NCI-H2196 treated with DMSO at 0.1 percent for 48 hours (cell line): ENCODE measurements at regions not wholly inside any gene's neighbourhood (a gene's known extent, or its start where the extent isn't known, plus 50 kb on each side); places are given as distances from the start of the nearest gene placed in this dataset.

Experiments
- DNase-seq: peaks from one replicate; lab custom pipeline; 2025; ENCODE audit not compliant: unreplicated experiment; lab: John Stamatoyannopoulos, UW

DNA sequence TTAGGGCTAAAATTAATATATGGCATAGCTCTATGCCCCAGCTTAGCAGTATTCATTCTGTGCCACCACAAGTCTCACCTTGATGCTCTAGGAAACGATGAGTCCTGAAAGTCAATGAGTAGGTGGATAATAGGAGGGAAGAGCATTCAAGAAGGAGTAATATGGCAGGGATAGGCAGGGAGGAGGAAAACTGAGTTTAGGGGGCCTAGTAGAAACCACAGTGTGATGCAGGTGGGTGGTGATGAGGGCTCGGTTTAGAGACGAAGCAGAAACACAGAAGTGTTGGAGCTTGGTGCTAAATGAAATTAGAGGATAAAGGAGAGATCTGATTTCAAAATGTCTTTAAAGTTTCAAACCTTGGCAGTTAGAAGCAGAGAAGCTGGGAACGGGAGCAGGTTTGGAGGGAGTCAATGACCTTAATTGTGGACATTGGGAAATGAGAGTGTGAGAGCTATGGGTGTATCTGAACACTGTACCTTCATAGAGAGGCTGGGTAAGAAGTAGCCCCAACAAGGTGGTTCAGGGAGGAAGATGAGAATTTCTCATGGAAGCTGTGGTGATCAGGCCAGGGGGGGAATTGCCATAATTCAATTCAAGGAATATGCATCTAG is 144.7 kb upstream of the CPSF6 start:
- no peak for DNase-seq

DNA sequence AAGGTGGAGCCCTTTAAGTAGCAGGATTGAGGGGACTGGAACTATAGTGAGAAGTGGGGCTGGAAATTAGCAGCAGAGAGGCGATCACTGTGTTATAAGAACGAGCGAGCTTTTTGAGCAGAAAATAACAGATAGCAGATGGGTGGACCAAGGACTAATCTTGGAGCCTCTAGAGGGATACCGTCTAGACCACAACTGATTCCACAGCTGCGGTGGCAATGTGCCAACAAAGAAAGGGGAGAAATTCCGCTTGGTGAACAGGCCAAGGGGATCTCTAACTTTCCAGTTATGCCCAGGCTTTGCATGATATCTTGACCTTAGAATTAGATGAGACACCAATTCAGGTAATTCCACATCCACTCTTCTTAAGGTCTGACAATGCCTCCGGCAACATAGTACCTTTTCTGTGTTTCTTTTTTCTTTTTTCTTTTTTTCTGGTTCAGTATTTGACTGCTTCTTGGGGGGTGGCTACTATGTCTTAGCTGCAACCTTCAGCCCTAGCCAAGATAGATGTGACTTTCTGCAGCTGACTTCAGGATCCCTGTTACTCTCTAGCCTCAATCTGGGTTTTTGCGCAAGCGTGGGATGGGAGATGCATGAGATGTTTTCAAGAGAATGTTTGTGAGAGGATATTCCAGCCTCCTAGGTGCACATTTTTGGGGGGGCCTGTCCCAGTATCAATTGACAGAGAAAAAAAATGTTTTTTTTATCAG is 143.4 kb upstream of the CPSF6 start:
- DNase-seq = no peak

DNA sequence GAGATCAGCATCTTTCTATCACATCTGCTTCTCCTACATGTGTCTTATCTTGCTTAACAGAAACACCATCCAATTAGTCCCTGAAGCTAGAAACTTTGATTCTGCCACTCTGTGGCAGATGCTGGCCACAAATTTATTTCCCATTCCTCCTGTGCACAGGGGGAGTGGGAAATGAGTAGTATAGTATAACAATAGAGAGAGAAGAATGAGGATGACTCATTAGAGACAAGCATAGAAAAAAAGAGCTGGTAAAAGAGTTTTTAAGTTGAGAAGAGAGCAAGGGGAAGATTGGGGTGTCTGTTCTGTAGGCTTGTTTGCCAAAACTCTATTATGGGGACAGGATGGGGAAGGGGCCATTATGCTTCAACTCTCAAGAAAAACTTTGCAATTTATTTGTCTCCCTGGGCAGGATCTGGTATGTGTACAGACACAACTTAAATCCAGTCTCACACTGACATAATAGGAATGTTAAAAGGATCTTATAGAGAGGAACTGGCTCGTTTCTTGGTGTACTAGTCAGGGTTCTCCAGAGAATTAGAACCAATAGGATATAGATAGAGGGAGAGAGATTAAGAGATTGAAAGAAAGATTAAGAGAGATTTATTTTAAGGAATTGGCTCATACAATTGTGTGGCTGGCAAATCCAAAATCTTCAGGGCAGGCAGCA is 142.6 kb upstream of the CPSF6 start:
- DNase-seq = no peak

DNA sequence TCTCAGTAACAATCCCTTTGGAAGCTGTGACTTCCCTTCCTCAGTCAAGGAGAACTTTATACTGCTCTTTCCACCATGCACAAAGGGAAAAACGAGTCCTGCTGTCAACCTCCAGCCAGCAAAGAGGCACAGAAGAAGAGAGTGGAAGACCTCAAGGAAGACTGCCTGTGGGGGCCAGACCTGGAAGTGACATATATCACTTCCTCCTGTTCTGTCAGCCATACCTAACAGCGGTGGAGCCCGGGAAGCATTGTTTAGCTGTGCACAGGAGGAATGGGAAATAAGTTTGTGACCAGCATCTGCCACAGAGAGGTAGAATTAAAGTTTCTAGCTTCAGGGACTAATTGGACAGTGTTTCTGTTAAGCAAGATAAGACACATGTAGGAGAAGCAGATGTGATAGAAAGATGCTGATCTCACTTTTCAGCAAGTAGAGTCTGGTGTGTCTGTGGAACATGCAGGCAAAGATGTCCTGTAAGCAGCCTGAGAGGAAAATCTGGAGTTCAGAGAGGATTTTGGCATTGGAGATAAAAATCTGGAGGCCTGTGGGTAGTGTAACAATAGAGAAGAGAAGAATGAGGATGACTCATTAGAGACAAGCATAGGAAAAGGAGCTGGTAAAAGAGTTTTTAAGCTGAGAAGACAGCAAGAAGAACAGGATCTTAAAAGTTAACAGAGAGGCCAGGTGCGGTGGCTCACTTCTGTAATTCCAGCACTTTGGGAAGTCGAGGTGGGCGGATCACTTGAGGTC is 141.6 kb upstream of the CPSF6 start:
- no peak for DNase-seq

DNA sequence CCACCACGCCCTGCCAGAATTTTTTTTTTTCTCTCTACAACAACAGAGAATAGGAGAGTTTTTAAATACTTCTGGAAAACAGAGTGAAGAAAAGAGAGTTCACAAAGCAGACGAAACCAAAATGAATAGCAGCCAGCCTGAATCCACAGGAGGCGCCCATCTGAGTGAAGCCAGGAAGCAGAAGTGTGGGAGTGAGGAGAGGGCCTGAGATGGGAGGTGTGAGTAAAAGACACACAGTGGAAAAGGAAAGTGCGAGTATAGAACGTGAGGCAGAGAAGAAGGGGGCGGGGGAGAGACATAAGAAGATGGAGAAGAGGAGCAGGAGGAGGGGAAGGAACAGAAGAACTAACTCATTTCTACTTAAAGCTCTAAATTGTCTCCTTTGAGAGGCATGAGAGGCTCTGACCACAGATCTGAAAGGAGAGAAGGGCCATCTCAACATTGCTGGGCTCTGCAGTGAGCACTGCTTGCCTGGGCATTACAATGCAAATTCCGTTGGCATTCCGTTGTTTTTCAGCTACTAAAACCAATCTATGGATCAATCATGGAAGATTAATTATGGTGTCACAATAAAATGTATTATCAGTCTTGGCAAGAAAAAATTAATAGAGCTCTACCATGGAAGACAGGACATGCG is 140.1 kb upstream of the CPSF6 start:
- no peak for DNase-seq

DNA sequence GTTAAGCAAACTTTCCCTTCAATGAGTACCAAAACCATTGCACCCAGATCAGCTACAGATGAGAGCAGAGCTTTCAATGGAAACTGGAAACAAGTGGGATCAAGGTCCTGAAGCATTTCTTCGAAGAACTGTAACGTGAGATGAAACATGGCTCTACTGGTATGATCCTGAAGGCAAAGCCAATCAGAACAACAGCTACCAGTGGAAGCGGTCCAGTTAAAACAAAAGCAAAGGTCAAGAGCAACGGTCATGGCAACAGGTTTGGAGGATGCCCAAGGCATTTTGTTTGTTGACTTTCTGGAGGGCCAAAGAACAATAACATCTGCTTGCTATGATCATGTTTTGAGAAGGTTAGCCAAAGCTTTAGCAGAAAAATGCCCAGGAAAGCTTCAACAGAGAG is 137.9 kb upstream of the CPSF6 start:
- peak; percentile 78 for DNase-seq

DNA sequence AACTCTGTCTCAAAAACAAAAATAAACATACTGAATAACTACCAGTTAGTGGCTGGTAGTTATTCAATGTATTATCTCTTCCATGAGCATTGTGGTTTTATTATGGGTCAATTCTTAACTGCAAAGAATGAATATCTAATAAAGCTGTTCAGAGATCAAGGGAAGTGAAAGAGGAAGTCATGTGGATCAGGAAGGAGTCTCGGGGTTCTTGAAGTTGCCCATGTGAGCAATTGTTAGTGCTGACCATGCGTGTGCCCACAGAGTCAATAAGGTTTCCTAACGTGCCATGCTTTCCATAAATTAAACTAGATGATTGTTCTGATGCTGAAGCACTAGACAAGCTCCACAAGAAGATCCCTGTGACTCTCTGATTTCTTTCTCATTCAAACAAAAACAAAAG is 136.5 kb upstream of the CPSF6 start:
- DNase-seq = no peak

DNA sequence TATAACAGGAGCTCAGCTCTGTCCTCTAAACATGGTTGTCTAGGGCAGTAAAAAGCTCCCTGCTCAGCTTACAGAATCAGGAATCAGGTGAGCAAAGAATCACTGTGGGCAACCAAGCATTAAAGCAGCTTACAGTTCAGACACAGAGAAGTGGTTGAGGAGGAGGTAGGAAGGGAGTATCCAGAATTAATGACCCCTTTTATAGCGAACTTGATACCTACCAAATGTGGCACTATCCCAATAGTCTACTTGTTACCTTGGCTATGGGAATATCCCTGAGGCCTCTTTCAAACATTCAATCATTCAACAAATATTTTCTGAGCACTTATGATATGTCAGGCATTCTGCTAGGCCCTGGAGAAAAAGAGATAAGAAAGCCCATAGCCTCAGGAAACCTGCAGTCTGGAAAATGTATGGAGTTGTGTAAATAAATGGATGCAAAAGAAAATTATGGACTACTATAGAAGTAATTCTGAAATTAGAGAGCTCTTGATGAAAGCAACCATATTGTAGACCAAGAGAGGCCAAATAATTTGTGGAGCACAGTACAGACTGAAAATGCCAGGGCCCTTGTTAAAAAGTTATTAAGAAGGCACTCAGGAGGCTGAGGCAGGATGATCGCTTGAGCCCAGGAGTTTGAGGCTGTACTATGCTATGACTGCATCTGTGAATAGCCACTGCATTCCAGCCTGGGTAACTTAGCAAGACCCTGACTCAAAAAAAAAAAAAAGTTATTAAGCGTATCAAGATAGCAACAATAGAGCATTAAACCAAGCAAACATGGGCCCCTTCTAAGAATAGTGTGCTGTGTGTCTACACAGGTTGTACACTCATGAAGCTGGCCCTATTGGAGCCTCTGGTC is 134.0 kb upstream of the CPSF6 start:
- peak; percentile 13 for DNase-seq

DNA sequence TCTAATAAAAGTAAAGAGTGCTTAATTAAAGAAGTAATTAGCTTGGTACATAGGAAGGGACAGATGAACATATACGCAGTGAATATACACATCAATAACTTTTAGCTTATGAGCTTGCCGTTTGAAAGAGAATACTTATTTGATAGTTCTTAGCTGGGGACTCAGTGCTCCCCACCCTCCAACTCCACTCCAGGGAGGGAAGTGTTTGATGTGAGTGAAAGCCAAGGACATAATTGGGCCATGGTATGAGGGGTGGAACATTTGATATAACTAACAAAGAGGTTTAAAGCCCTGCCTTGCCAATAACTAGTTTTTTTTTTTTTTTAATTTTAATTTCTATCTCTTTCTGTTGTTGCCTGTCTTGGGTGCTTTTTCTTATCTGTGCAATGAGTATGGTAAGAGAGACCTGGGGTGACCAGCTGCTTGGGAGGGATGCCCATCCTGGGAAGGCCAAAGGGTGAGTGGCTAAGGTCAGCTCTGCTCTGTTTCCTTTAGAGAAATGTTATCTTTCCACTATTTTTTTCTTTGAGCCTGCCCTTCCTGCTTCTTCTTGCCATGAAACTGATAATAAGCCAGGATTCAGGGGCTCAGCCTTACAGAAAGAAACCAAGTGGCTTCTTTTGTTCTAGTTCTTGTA is 132.8 kb upstream of the CPSF6 start:
- DNase-seq = no peak

DNA sequence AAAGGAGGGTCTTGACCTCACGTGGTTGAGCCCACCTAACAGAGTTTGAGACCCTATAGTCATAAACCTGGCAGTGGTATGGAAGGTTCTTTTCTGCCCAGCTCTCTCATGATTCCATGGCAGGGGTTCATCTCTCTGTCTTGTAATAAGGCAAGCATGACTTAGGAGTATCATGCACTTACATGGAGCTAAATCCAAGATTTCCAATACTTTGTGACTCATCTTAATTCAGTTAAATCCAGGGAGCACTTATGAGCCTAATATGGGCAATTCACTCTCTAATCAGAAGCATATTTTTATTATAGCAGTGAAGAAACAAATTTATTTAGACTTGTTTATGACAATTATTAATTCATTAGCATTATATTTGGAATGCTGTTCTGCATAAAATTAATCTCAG is 131.8 kb upstream of the CPSF6 start:
- no peak for DNase-seq

DNA sequence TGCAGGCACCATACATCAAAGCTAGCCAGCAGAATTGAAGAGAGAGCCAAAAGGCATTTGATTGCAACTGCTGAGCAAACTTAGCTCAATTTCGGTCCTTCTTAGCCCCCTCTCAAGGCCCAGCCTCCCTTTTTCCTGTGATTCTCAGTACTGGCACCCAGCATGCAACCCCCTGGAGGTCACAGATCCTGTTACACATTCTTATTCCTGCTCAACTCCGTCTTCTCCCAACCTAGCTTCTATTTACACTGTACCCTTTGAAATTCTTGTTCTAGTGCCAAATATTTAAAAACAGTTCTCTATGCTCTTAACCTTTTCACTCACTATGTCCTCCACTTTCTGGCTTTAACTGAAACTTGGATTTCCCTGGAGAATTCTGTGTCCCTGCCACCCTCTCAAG is 131.3 kb upstream of the CPSF6 start:
- no peak for DNase-seq

DNA sequence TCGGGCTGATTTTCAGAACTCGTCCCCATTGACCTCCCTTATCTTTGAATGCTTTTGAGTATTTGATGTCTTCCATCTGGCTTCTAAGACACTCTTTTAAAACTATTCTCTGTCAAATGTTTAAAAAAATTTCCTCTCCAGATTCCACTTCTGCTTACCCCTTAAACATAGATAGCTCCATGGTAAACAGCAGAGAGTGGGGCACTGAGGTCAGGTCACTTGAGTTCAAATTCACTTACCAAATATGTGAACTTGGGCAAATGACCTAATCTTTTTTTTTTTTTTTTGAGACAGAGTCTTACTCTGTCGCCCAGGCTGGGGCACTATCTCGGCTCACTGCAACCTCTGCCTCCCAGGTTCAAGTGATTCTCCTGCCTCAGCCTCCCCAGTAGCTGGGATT is 126.8 kb upstream of the CPSF6 start:
- no peak for DNase-seq

DNA sequence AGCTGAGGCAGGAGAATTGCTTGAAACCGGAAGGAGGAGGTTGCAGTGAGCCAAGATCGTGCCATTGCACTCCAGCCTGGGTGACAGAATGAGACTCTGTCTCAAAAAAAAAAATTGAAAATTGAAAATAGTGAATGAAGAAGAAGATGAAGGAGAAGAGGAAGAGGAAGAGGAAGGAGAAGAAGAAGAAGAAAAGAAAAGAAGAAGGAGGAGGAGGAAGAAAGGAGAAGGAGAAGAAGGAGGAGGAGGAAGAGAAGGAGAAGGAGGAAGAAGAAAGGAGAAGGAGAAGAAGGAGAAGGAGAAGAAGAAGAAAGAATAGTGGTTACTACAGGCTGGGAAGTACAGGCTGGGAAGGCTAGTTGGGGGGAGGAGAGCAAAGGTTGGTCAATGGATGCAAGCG is 124.3 kb upstream of the CPSF6 start:
- DNase-seq = no peak

DNA sequence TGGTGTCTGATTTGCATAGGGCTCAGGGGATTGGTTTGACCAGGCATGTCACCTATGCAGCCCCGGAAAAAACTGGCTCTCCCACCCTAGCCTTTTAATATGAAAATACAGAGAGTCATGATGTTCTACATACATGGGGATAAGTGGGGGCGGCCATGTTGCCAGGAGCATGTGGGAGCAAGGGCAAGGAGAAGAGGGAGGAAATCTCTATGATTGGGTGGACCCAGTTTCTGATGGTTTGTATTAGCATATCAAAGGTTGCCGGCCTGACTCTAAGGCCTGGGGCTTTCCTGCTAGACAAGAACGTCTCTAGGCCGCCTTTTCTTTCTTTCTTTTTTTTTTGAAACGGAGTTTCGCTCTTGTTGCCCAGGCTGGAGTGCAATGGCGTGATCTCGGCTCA is 123.4 kb upstream of the CPSF6 start:
- DNase-seq = no peak

DNA sequence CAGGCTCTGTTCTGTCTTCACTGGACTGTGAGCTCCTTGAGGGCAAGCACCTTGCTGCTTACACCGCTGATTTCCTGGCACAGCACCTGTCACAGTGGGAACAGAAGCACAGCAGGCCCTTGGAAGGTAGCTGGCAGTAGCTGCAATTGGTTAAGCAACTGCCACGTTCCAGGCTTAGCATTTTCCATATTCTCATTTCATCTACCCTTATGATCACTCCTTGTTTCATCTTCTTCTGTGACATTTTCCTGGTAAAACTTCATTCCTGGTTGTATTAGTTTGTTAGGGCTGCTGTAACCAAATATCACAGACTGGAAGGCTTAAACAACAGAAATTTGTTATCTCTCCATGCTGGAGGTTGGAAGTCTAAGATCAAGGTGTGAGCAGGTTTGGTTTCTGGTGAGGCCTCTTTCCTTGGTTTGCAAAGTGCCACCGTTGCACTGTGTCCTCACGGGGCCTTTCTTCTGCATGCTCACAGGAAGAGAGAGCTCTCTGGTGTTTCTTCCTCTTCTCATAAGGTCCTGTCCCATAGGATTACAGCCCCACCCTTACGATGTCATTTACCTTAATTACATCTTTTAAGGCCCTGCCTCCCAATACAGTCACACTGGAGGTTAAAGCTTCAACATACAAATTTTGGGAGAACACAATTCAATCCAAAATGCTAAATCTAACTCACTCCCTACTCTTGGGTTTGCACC is 121.7 kb upstream of the CPSF6 start:
- DNase-seq = no peak

DNA sequence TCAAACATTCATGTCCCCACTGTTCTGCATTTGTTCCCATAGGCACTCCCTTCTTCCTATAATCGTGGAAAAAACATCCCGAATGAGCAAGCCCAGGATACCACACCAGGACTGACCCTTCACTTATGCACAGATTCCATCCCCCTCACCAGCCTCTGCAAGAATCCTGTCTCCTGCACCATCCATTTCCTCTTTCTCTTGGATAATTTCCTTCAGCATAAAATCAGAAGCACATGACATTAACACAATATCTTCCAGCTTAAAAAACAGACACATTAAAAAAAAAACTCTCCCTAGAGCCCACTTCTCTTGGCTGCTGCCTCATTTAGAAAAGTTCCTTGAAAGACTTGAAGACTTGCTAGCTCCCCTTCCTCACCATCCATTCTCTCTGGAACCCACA is 120.9 kb upstream of the CPSF6 start:
- no peak for DNase-seq

DNA sequence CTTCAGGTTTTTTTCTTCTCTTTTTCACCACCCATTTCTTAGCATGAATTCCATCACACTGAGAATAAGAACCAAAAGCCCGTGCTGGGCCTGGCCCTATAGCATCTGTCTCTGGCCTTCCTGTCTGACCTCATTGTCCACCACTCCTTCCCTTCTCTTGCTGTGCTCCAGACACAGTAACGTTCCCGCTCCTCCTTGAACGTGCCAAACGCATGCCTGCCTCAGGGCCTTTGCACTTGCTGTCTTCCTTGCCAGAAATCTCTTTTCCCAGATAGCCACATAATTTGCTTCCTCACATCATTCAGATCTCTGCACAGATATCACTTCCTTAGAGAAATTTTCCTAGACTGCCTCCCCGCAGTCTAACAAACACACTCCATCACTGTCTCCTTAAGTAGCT is 119.6 kb upstream of the CPSF6 start:
- DNase-seq = no peak

DNA sequence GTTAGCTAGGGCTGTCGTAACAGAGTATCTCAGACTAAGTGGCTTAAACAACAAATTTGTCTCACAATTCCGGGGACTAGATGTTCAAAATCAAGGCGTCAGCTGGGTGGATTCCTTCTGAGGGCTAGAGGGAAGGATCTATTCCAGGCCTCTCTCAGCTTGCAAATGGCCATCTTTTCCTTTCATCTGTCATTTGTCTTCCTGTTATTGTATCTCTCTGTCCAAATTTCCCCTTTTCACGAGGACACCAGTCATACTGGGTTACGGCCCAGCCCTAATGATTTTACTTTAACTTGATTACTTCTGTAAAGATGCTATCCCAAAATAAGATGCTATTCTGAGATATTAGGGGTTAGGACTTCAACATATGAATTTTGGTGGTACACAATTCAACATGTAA is 119.0 kb upstream of the CPSF6 start:
- DNase-seq = no peak

DNA sequence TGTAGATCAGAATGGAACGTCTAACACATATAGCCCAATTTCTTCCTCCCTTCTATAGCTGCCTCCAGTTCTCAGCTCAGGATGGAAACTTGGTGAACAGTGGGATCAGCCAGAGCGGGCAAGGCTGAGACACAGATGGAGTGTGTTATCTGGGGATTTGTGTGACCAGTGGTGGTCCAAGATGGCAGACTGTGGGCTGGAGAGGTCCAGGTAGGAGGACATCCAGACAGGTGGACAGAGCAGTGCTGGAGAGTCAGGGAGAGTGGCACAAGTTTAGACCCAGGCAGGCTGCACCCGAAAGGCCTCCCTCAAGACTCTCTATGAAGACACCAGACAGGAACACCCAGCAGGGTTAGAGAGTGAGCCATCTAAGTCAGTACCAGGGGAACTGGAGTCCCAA is 116.1 kb upstream of the CPSF6 start:
- DNase-seq = no peak
